ENCODE measurements at regions not wholly inside any gene's neighbourhood (a gene's known extent, or its start where the extent isn't known, plus 50 kb on each side); places are given as distances from the start of the nearest gene placed in this dataset.
"Not testable (repeated sequence)": the region's sequence is repeated elsewhere in the genome, so short reads cannot be mapped to it uniquely, and the experiment has no call there.

DNA sequence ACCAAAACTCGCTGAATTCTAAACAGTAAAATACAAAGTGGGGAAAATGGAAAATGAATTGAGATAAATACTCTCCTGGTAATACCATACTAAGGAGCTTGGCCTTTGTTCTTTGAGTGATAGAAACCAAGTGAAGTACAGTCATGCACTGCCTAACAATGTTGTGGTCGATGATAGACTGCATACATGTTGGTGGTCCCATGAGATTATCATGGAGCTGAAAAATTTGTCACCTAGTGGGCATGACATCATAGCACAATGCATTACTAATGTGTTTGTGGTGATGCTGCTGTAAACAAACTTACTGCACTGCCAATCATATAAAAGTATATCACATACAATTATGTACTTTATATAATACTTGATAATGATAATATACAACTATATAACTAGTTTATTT, 419.1 kb downstream of the ARL4A start:
- no peak for TF ChIP-seq POLR2AphosphoS5 (IDR thresholded peaks at IDR 0.05; ENCODE audit: low read depth, low read length)
- TF ChIP-seq TAF1 (IDR thresholded peaks at IDR 0.05; ENCODE audit: borderline replicate concordance, low read depth, low read length): no peak
- no peak for TF ChIP-seq POLR2A (IDR thresholded peaks at IDR 0.05; ENCODE audit: low read depth, low read length)
- FAIRE-seq: no peak
- no peak for DNase-seq (ENCODE audit: insufficient read length)

DNA sequence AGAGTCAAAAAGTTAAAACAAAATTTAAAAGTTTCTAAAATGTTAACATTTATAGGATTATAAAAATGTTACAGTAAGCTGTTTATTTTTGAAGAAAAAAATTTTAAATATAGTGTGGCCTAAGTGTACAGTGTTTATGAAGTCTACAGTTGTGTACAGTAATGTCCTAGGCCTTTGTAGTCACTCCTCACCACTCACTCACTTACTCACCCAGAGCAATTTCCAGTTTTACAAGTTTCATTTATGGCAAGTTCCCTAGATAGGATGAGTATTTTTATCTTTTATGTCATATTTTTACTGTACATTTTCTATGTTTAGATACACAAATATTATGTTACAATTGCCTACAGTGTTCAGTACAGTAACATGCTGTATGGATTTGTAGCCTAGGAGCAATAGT, 419.9 kb downstream of the ARL4A start:
- TF ChIP-seq POLR2A (IDR thresholded peaks at IDR 0.05; ENCODE audit: low read depth, low read length): no peak
- no peak for TF ChIP-seq TAF1 (IDR thresholded peaks at IDR 0.05; ENCODE audit: borderline replicate concordance, low read depth, low read length)
- no peak for TF ChIP-seq POLR2AphosphoS5 (IDR thresholded peaks at IDR 0.05; ENCODE audit: low read depth, low read length)
- DNase-seq (ENCODE audit: insufficient read length) (no peak), FAIRE-seq (no peak)

DNA sequence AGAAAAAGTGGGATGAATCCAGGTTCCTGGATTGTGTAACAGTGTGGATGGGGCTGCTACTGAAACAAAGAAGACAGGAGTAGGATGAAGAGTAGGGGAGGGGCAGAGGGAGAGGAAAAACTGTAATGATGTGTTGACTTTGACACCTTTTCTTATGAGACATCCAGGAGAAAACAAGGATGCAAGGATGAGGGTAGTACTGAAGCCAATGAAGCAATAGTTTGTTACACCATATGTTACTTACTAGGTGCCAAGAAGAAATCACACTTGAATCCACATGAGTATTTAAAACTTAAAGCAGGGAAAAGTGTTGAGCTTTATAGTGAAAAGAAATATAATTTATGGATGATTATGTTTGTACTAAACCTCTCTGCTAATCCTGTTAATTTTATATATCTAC, 420.6 kb downstream of the ARL4A start:
- FAIRE-seq (no peak), DNase-seq (ENCODE audit: insufficient read length) (no peak)
- no peak for TF ChIP-seq TAF1 (IDR thresholded peaks at IDR 0.05; ENCODE audit: borderline replicate concordance, low read depth, low read length)
- TF ChIP-seq POLR2AphosphoS5 (IDR thresholded peaks at IDR 0.05; ENCODE audit: low read depth, low read length): no peak
- TF ChIP-seq POLR2A (IDR thresholded peaks at IDR 0.05; ENCODE audit: low read depth, low read length): no peak

DNA sequence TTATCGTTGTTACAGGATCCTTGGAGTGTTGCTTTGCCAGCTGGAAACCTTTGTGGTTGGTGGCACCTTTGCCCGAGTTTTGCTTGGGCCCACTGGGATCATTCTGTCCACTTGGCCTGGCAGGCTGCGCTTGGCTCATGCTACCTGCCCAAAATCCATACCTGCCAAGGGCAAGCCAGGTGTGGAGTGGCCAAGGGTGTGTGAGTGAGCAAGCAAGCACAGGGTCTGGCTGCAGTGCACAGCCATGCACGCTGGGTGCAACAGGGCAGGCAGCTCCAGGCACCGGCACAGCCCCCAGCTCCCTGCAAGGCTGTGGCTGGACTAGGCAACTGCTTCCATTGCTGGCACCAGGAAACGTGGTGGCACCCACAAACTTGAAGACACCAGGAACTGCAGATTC, 421.8 kb downstream of the ARL4A start:
- FAIRE-seq (no peak), DNase-seq (ENCODE audit: insufficient read length) (no peak)
- TF ChIP-seq POLR2AphosphoS5 (IDR thresholded peaks at IDR 0.05; ENCODE audit: low read depth, low read length) (no peak), TAF1 (IDR thresholded peaks at IDR 0.05; ENCODE audit: borderline replicate concordance, low read depth, low read length) (no peak), POLR2A (IDR thresholded peaks at IDR 0.05; ENCODE audit: low read depth, low read length) (no peak)

DNA sequence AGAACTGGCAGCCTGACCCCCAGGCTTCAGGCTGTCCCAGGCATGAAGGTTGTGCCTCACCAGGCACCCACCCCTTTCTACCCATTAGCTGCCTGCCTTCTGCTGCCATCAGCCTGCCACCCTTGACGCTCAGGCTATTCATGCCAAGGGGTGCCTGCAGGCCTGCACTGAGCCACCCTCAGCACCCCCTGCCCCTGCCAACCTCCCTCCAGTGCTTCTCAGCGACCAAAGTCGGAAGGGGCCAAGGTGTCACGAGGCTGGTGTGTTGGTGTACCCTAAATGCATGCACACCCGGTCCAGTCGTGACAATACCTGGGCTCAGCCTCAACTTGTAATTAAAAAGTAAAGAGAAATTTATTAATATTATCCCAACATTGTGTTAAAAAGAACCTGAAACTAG, 422.7 kb downstream of the ARL4A start:
- TF ChIP-seq POLR2AphosphoS5 (IDR thresholded peaks at IDR 0.05; ENCODE audit: low read depth, low read length): no peak
- TF ChIP-seq TAF1 (IDR thresholded peaks at IDR 0.05; ENCODE audit: borderline replicate concordance, low read depth, low read length): no peak
- no peak for TF ChIP-seq POLR2A (IDR thresholded peaks at IDR 0.05; ENCODE audit: low read depth, low read length)
- no peak for DNase-seq (ENCODE audit: insufficient read length)
- no peak for FAIRE-seq

DNA sequence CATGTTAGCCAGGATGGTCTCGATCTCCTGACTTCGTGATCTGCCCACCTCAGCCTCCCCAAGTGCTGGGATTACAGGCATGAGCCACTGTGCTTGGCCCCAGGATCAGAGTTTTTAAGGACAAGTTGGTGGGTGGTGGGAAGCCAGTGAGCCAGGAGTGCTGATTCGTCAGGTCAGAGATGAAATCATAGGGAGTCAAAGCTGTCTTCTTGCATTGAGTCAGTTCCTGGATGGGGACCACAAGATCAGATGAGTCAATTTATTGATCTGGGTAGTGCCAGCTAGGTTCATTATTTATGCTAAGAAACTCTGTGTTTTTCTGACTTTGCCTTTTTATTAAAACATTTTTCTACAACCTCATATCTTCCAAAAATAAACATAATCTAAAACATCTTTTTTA, 423.8 kb downstream of the ARL4A start:
- FAIRE-seq (no peak), DNase-seq (ENCODE audit: insufficient read length) (no peak)
- no peak for TF ChIP-seq TAF1 (IDR thresholded peaks at IDR 0.05; ENCODE audit: borderline replicate concordance, low read depth, low read length)
- TF ChIP-seq POLR2AphosphoS5 (IDR thresholded peaks at IDR 0.05; ENCODE audit: low read depth, low read length): no peak
- no peak for TF ChIP-seq POLR2A (IDR thresholded peaks at IDR 0.05; ENCODE audit: low read depth, low read length)

DNA sequence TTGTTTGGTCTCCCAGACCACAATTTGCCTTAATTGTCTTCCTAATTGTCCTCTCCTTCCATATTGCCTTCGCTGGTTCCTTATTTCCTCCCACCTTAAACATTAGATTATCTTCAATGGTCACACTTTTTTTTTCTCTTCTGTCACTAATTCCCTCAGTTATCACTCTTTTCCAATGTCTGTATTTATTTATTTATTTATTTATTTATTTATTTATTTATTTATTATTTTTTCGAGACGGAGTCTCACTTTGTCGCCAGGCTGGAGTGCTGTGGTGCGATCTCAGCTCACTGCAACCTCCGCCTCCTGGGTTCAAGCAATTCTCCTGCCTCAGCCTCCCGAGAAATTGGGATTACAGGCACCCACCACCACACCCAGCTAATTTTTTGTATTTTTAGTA, 426.8 kb downstream of the ARL4A start:
- DNase-seq (ENCODE audit: insufficient read length); FAIRE-seq: not testable (repeated sequence)

DNA sequence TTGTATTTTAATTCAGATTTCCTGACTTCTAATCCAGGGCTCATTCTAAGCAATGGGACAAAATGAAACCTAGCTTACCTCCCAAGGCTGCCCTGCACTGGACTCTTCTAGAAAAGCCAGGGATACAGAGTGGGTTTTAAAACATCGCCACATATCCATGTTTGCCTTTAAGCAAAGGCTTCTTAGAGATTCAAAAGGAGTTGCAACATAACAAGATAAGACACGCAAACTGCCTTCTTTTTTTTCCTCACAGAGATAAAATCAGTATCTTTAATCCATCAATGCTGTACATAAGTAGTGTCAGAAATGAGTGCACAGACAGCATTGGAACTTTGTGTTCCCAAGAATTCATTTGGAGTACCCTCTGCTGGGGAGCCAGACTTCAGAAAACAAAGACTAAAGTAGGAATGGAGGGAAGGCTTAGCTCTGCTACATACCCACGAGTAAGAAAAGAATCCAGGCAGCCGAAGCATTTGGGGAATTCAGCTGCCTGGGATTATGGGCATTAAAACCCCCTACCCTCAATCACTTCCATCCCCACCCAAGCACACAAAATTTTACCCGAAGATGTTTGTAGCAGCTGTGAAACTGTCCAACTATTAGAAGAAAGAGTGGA, 427.8 kb downstream of the ARL4A start:
- no peak for FAIRE-seq
- no peak for TF ChIP-seq POLR2A (IDR thresholded peaks at IDR 0.05; ENCODE audit: low read depth, low read length)
- TF ChIP-seq POLR2AphosphoS5 (IDR thresholded peaks at IDR 0.05; ENCODE audit: low read depth, low read length): no peak
- TF ChIP-seq TAF1 (IDR thresholded peaks at IDR 0.05; ENCODE audit: borderline replicate concordance, low read depth, low read length): no peak

DNA sequence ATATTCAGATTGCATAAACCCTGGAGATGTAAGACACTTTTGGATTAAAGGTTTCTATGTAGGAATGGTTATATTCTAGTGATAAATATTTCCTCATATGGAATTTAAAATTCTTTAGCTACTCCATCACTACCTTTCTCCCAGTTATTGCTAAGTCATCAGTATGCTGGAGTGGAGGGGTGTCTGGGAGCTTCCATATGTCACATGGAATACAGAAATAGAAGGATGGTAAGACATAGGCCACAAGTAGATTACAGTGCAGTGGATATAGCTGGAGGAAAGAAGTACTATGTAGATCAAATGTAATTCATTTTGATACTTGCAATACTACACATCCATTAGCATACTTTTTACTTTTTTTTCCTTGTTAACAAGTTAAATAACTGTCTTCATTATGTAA, 428.4 kb downstream of the ARL4A start:
- TF ChIP-seq POLR2AphosphoS5 (IDR thresholded peaks at IDR 0.05; ENCODE audit: low read depth, low read length) (no peak), POLR2A (IDR thresholded peaks at IDR 0.05; ENCODE audit: low read depth, low read length) (no peak), TAF1 (IDR thresholded peaks at IDR 0.05; ENCODE audit: borderline replicate concordance, low read depth, low read length) (no peak)
- FAIRE-seq (no peak), DNase-seq (ENCODE audit: insufficient read length) (no peak)

More for the DNA sequence above, 427.8 kb downstream of the ARL4A start:
- DNase-seq (ENCODE audit: insufficient read length): no peak

DNA sequence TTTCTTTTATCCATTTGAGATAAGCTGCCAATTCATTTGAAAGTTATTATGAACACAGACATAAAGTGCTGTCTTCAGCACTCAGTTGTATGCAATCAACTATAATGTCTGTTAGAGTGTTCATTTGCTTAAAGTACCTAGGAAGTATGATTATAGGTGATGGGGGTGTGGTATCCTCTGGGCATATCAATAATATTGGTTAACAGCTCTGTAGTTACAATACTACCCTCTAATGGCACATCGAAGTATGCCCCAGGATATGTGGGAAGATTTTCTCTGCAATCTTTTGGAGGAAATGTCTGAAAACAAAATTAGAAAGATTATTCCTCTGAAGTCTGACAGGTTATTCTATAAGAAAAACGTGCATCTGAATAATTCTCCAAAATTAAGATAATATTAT, 429.7 kb downstream of the ARL4A start:
- DNase-seq (ENCODE audit: insufficient read length) (no peak), FAIRE-seq (no peak)
- TF ChIP-seq TAF1 (IDR thresholded peaks at IDR 0.05; ENCODE audit: borderline replicate concordance, low read depth, low read length) (no peak), POLR2A (IDR thresholded peaks at IDR 0.05; ENCODE audit: low read depth, low read length) (no peak), POLR2AphosphoS5 (IDR thresholded peaks at IDR 0.05; ENCODE audit: low read depth, low read length) (no peak)

DNA sequence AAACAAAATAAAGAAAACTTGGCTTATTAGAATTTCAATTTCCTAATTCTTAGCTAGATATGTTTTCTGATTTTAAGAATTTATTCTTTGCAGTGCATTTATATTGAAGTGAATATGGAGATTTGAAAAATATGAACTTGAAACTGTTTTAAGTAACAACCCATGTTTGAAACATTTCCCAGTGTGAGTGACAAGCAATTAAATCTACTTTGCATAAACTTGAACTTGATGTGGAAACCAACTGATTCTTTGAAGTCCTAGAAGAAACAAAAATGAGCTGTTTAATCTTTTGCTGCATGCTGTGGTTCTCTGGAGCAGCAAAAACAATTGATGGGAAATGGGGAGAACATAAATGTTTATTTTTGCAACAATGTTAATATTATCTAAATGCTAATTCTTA, 430.2 kb downstream of the ARL4A start:
- DNase-seq (ENCODE audit: insufficient read length) (no peak), FAIRE-seq (no peak)
- TF ChIP-seq POLR2A (IDR thresholded peaks at IDR 0.05; ENCODE audit: low read depth, low read length) (no peak), POLR2AphosphoS5 (IDR thresholded peaks at IDR 0.05; ENCODE audit: low read depth, low read length) (no peak), TAF1 (IDR thresholded peaks at IDR 0.05; ENCODE audit: borderline replicate concordance, low read depth, low read length) (no peak)

DNA sequence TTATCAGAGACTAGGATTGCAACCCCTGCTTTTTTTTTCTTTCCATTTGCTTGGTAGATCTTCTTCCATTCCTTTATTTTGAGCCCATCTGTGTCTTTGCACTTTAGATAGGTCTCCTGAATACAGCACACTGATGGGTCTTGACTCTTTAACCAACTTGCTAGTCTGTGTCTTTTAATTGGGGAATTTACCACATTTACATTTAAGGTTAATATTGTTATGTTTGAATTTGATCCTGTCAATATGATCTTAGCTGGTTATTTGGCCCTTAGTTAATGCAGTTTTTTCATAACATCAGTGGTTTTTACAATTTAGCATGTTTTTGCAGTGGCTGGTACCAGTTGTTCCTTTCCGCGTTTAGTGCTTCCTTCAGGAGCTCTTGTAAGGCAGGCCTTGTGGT, 437.2 kb downstream of the ARL4A start:
- not testable (repeated sequence) for FAIRE-seq; DNase-seq (ENCODE audit: insufficient read length)

DNA sequence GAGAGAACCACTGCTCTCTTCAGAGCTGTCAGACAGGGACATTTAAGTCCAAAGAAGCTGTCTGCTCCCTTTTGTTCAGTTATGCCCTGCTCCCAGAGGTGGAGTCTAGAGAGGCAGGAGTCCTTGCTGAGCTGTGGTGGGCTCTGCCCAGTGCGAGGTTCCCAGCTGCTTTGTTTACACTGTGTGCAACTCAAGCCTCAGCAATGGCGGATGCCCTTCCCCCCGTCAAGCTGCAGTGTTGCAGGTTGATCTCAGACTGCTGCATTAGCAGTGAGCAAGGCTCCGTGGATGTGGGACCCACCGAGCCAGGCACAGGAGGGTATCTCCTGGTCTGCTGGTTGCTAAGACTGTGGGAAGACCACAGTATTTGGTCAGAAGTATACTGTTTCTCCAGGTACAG, 438.9 kb downstream of the ARL4A start:
- DNase-seq (ENCODE audit: insufficient read length) (no peak), FAIRE-seq (no peak)
- TF ChIP-seq POLR2AphosphoS5 (IDR thresholded peaks at IDR 0.05; ENCODE audit: low read depth, low read length) (no peak), TAF1 (IDR thresholded peaks at IDR 0.05; ENCODE audit: borderline replicate concordance, low read depth, low read length) (no peak), POLR2A (IDR thresholded peaks at IDR 0.05; ENCODE audit: low read depth, low read length) (no peak)

Data from GM12892 (cell line).